Stomach (tissue), 8 donors: ENCODE measurements at regions not wholly inside any gene's neighbourhood (a gene's known extent, or its start where the extent isn't known, plus 50 kb on each side); places are given as distances from the start of the nearest gene placed in this dataset.

Experiments used
- DNase-seq, 2 donors: peaks; one replicate each; pipeline versions ENCODE4 v3.0.0 to v3.0.0-alpha.2; 2013 to 2019
- H3K27ac ChIP-seq, 5 donors: fragments of 200-600 bp in 4 of 5; sonication (generic) in 4 of 5; one replicate each; pipeline ENCODE4 v1.5.1; 2013 to 2019; ENCODE audit warnings: mild to moderate bottlenecking in 1 of 5, moderate library complexity in 1 of 5
- H3K27me3 ChIP-seq, 3 donors: fragments of 200-600 bp; sonication (generic); one replicate each; pipeline ENCODE4 v1.5.1; 2017 to 2019; ENCODE audit warnings: mixed run types in 1 of 3
- H3K36me3 ChIP-seq, 4 donors: fragments of 200-600 bp; sonication (generic); 1 replicate in 3 of 4; 2 replicates in 1 of 4; pipeline ENCODE4 v1.5.1; 2016 to 2019
- H3K4me1 ChIP-seq, 4 donors: fragments of 200-600 bp; sonication (generic); one replicate each; pipeline ENCODE4 v1.5.1; 2016 to 2019
- H3K4me3 ChIP-seq, 4 donors: fragments of 200-600 bp; sonication (generic) in 3 of 4; one replicate each; pipeline ENCODE4 v1.5.1; 2016 to 2019; ENCODE audit warnings: mild to moderate bottlenecking in 1 of 4
- H3K9me3 ChIP-seq, 4 donors: fragments of 200-600 bp; sonication (generic); one replicate each; pipeline ENCODE4 v1.5.1; 2016 to 2019
- CTCF ChIP-seq, 7 experiments: fragments of 450-650 bp in 4 of 7; fragments of 200-600 bp in 3 of 7; sonication (generic) in 3 of 7; IDR thresholded peaks; one replicate each; pipeline ENCODE4 v1.5.1; 2016 to 2019; ENCODE audit warnings: antibody characterized with exemption in 7 of 7, control low read depth in 2 of 7, mild to moderate bottlenecking in 1 of 7
- EP300 ChIP-seq: sonication (generic); formaldehyde crosslinking; IDR thresholded peaks from one replicate; pipeline ENCODE4 v1.6.1; 2017; ENCODE audit warnings: antibody characterized with exemption
- POLR2A ChIP-seq, 4 donors: fragments of 450-650 bp; IDR thresholded peaks; one replicate each; pipeline ENCODE4 v1.6.1; 2016; ENCODE audit warnings: antibody characterized with exemption in 4 of 4, control low read depth in 2 of 4, mild to moderate bottlenecking in 1 of 4, moderate library complexity in 1 of 4
- POLR2AphosphoS5 ChIP-seq, 3 donors: sonication (generic); formaldehyde crosslinking; IDR thresholded peaks; one replicate each; pipeline ENCODE4 v1.6.1; 2016; ENCODE audit warnings: antibody characterized with exemption in 3 of 3
- WGBS, 5 donors: extraction: QIAGEN DNeasy Blood & Tissue Kit in 3 of 5; methylation state at CpG; one replicate each; pipeline versions ENCODE4 v1.1.5 to v1.1.7; 2013 to 2018; 5-methylcytosine and 5-hydroxymethylcytosine counted together
- intact Hi-C: fragments of 100-400 bp; cut with DNase I; formaldehyde crosslinking; loops from one replicate; pipeline ENCODE4 v1.15.1; 2023; ENCODE audit warnings: low total_unique reads
- donor health status: healthy with polysubstance abuse.
- donor health status: Bipolar disorder and iron deficiency.
- donor health status: healthy.

GRCh38 chr6:170069611-170070010, 221.3 kb downstream of the DLL1 start:
- no peak overlapping the region for H3K27ac ChIP-seq
- H3K27me3 ChIP-seq = peaks cover 0 to 11% (median 0%) of the 10 kb centered on the region in 3 donors
- no peak for DNase-seq
- H3K4me1 ChIP-seq = peaks cover 0 to 7% (median 0%) of the 10 kb centered on the region in 4 donors
- H3K36me3 ChIP-seq = no peaks in the 10 kb centered on the region
- intact Hi-C loops = no loop called here
- H3K4me3 ChIP-seq = no peak overlapping the region
- TF ChIP-seq CTCF (IDR thresholded peaks at IDR 0.05) (no peak), POLR2AphosphoS5 (IDR thresholded peaks at IDR 0.05) (no peak), POLR2A (IDR thresholded peaks at IDR 0.05) (no peak), EP300 (no peak)
- WGBS, 5 donors = 80 to 89% (median 86%) methylated on average over 3 of the region's 3 CpGs
- peaks cover 0 to 9% (median 3%) of the 10 kb centered on the region in 4 donors for H3K9me3 ChIP-seq

- DNase-seq = no peak
- intact Hi-C loops = no loop called here
- H3K27ac ChIP-seq = no peak overlapping the region
Measured at GRCh38 chr6:170068496-170068895, 222.4 kb downstream of the DLL1 start.

DNA sequence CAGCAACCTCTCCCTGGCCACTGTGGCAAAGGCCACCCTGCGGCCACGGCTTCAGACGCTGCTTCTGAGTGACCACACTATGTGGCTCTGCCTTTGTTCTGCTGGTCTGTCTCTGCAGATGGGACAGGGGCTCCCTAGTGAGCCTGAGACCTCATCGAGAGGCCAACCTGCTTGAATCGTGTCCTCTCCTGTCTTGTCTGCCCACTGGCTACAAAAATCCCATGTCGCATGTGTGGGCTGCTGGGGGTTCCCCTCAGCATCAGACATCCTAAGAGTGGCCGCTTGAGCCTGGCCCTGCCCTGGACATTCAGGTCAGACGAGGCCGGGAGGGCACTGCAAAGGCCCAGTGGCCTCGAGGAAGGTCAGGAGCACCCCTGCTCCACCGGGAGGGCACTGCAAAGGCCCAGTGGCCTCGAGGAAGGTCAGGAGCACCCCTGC, 222.9 kb downstream of the DLL1 start:
- H3K36me3 ChIP-seq = no peaks in the 10 kb centered on the region
- peaks cover 0 to 7% (median 0%) of the 10 kb centered on the region in 4 donors for H3K4me1 ChIP-seq
- peaks cover 0 to 9% (median 3%) of the 10 kb centered on the region in 4 donors for H3K9me3 ChIP-seq
- WGBS, 5 donors = 82 to 86% (median 84%) methylated on average over 8 to 12 of the region's 12 CpGs
- intact Hi-C loops = no loop called here
- no peak overlapping the region for H3K4me3 ChIP-seq
- peak in 1 of 2 donors; percentile 17 for DNase-seq
- peaks cover 0 to 11% (median 0%) of the 10 kb centered on the region in 3 donors for H3K27me3 ChIP-seq
- no peak overlapping the region for H3K27ac ChIP-seq
- no peak for TF ChIP-seq POLR2AphosphoS5 (IDR thresholded peaks at IDR 0.05)
- TF ChIP-seq CTCF (IDR thresholded peaks at IDR 0.05) = no peak
- no peak for TF ChIP-seq EP300
- no peak for TF ChIP-seq POLR2A (IDR thresholded peaks at IDR 0.05)

More at GRCh38 chr6:170068496-170068895, 222.4 kb downstream of the DLL1 start:
- Histone ChIP-seq H3K27me3 (peaks cover 0 to 11% (median 0%) of the 10 kb centered on the region in 3 donors), H3K4me1 (peaks cover 0 to 7% (median 0%) of the 10 kb centered on the region in 4 donors), H3K9me3 (peaks cover 0 to 9% (median 3%) of the 10 kb centered on the region in 4 donors), H3K4me3 (no peak overlapping the region), H3K36me3 (no peaks in the 10 kb centered on the region)
- TF ChIP-seq CTCF (IDR thresholded peaks at IDR 0.05) = no peak
- whole genome bisulfite sequencing, 5 donors = 84 to 94% (median 88%) methylated on average over 7 of the region's 7 CpGs

GRCh38 chr6:170067181-170067641, 223.7 kb downstream of the DLL1 start:
- Histone ChIP-seq H3K36me3 (no peaks in the 10 kb centered on the region), H3K4me3 (no peak overlapping the region), H3K9me3 (peaks cover 0 to 9% (median 3%) of the 10 kb centered on the region in 4 donors), H3K27ac (no peak overlapping the region), H3K27me3 (peaks cover 0 to 11% (median 0%) of the 10 kb centered on the region in 3 donors), H3K4me1 (peaks cover 0 to 7% (median 0%) of the 10 kb centered on the region in 4 donors)
- TF ChIP-seq EP300 = no peak
- no peak for TF ChIP-seq POLR2A (IDR thresholded peaks at IDR 0.05)
- TF ChIP-seq POLR2AphosphoS5 (IDR thresholded peaks at IDR 0.05) = no peak
- TF ChIP-seq CTCF (IDR thresholded peaks at IDR 0.05) = no peak
- intact Hi-C loops = no loop called here
- WGBS, 5 donors = 50 to 59% (median 52%) methylated on average over 14 to 18 of the region's 18 CpGs
- peak; percentile 22 to 72 for DNase-seq
